B cell (primary cell): ENCODE measurements at regions not wholly inside any gene's neighbourhood (a gene's known extent, or its start where the extent isn't known, plus 50 kb on each side); places are given as distances from the start of the nearest gene placed in this dataset.

ENCODE experiments used
- EZH2 ChIP-seq: IDR thresholded peaks from 2 replicates; pipeline ENCODE4 v1.6.1; 2012; ENCODE audit warnings: borderline replicate concordance, low read depth, mild to moderate bottlenecking, moderate library complexity, low read length; ENCODE audit not compliant: insufficient read depth, poor library complexity, severe bottlenecking
- TF ChIP-seq, protein P1 (sequence below): fragments of 200-600 bp; IDR thresholded peaks from one replicate; pipeline ENCODE4 v1.8.0; 2022; ENCODE audit warnings: antibody characterized with exemption, mild to moderate bottlenecking

DNA sequence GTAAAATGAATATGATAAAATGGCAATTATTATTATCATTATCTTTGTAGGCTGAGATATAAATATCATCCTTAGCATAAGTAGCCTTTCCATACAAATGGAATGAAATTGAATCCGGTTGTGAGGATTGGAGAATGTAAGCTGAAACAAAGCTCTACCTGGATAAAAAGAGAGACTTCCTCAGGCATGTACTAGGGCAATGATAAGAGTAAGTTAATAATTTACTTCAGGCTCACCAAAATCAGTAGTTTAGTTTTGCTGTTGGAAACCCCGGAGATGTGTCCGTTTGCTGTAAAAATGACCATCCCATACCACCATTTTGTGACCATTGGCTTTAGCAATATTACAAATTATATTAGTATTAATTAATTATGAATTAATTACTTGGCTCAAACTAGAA, 96.3 kb downstream of the C12orf75 start:
- TF ChIP-seq, protein P1, sequence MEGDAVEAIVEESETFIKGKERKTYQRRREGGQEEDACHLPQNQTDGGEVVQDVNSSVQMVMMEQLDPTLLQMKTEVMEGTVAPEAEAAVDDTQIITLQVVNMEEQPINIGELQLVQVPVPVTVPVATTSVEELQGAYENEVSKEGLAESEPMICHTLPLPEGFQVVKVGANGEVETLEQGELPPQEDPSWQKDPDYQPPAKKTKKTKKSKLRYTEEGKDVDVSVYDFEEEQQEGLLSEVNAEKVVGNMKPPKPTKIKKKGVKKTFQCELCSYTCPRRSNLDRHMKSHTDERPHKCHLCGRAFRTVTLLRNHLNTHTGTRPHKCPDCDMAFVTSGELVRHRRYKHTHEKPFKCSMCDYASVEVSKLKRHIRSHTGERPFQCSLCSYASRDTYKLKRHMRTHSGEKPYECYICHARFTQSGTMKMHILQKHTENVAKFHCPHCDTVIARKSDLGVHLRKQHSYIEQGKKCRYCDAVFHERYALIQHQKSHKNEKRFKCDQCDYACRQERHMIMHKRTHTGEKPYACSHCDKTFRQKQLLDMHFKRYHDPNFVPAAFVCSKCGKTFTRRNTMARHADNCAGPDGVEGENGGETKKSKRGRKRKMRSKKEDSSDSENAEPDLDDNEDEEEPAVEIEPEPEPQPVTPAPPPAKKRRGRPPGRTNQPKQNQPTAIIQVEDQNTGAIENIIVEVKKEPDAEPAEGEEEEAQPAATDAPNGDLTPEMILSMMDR = no peak
- no peak for TF ChIP-seq EZH2
